ENCODE measurements at regions not wholly inside any gene's neighbourhood (a gene's known extent, or its start where the extent isn't known, plus 50 kb on each side); places are given as distances from the start of the nearest gene placed in this dataset.

DNA sequence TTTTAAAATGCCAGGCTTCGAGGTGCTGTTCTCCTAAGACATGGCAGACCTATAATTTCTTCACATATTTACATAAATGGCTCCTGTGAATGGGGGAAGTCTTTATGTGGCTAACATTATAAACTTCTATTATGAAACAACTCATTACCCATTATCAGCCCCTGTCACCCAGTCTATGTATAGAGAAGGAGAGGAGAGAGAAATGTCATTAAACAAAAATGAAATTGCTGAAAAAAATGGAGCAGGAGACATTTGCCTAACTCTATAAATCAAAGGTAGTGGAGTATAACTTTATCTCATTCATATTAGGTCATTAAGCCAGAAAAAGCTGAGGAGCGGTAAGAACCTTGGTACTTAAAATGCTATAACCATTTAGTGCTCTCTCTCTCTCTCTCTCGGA, 71.9 kb upstream of the KRR1 start:
- DNase-seq: no peak

DNA sequence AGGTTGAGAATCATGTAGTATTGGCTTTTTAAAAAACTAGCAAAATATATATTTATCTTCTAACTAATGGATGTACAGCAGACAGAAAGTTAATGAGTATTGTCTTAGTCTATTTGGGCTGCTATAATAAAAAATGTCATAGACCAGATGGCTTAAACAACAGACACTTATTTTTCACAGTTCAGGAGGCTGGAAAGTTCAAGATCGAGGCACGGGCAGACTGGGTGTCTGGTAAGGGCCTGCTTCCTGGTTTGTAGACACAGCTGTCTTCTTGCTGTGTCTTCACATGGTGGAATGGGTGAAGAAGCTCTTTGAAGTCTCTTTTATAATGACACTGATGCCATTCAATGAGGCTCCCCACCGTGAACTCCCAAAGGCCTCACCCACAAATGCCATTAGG, 70.1 kb upstream of the KRR1 start:
- no peak for DNase-seq

DNA sequence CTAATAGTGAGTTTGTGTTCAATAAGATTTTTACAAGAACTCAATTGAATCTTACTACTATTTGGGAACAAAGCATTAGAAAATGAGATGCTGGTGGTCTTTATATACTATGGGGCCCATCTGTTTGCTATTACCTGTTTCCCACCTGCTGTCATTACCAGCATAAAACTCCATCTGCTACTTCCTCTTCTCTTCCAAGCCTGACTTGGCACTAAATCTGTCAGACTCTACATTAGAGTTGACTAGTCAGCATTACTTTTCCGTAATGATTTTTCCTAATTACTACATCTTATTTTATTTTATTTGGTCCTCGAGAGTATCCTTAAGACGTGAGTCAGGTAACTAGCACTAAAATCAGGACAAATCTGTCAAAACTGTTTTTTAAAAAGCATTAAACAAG, 68.1 kb upstream of the KRR1 start:
- peak in 1 of 2 experiments; percentile 46 for DNase-seq

DNA sequence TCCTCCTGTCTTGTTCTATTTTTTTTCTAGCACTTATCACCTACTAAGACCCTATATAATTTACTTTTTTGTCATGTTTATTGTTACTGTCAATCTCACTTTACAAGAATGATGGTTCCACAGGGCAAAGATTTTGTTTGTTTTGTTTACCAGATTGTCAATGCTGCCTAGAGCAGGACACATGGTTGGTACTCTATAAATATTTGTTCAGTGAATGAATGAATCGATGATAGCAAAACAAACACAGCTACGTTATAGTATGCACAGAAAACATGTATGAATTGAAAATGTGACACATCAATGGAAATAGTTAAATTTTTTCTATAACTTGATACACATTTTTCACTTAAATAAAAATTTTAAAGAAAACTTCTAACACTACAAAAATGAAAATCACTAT, 67.1 kb upstream of the KRR1 start:
- DNase-seq: peak in 1 of 2 experiments; percentile 29

- DNase-seq: no peak
Observed at GRCh38 chr12:75577812-75578211, 66.4 kb upstream of the KRR1 start.

- no peak for DNase-seq
Observed at GRCh38 chr12:75571656-75572205, 60.3 kb upstream of the KRR1 start.

DNA sequence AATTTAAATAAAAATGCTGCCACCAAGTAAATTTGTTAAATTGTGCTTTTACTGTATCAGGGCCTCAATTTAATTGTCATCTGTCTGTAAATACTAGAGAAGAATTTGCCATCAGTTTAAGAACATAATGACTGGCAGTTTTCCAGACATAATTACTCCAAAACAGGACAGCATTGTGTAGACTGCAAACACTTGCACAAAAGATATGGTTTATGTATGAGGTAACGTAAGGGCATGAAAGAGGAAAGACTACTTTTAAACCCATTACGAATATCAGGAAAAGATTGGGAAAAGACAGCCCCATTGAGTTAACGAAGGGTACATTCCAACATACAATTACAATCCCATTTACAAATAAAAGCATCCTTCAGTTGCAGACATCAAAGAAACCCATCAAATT, 59.8 kb upstream of the KRR1 start:
- peak; percentile 49 to 77 for DNase-seq

DNA sequence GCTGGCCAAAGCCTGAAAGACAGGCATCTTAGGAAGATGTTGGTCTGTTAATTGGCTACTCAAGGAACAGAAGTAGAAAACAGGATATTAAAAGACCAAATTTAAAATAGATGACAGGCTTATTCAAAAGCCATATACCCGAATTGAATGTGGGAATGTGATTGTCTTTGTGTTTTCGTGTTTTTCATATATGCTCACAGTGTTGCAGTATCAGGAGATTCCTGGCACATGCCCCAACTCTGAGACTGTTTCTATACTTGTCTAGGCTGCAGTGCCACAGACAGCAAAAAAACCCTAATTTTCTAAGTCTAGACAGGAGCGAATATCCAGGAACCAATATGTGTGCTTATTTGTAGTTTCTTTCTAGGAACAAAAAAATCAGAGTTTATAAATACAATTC, 57.4 kb upstream of the KRR1 start:
- no peak for DNase-seq

DNA sequence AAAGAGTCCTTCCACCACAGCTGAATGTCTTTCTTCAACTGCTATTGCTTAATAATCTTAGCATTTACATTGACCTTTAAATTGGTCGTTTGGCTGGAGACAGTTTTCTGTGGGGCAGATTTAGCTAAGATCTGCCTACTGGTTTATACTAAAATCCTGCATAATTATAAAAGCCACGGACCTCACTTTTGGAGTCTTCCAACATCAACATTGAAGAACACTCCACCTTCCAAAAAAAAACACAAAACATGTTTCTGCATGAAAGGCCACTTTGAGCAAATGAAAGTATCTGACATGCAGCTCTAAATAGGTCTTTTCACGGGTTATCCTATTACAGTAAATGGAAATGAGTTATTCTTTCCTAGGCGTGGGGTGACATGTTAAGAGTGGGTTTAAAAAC, 57.0 kb upstream of the KRR1 start:
- no peak for DNase-seq

DNA sequence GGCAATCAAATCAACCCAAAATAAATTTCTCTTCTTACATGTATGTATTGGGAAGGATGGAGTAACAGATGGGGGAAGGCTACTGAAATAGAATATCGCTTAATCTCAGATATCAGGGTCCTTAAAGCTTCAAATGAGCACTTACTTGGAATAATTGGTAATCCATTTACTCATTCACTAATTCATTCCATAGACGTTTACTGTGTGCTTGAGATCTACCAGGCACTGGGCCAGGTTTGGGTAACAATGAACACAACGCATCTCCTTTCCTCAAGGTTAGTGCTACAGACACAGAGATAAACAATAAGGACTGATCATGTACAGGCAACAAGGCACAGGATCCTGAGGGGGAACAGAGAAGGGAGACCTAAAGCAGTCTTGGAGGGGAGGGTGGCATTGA, 54.4 kb upstream of the KRR1 start:
- DNase-seq: no peak

DNA sequence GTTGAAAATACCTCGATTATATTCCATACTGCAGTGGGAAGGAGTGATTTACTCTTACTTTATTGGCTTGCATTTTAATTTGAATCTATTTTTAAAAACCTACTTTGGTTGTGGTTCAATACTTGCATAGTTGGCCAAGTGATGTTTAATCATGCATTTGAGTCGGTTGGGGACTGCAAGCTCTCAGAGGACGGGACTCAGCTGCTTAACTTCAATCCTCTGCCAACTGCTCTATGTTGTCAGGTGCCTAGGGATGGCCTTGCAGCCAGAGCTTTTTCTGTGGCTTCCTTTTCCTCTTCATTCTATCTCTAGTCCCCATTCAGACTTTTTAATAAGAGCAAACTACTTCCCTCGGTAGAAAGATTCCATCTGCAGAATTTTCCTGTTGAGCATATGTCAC, 53.4 kb upstream of the KRR1 start:
- no peak for DNase-seq

GRCh38 chr12:75564398-75564797, 53.0 kb upstream of the KRR1 start:
- no peak for DNase-seq

DNA sequence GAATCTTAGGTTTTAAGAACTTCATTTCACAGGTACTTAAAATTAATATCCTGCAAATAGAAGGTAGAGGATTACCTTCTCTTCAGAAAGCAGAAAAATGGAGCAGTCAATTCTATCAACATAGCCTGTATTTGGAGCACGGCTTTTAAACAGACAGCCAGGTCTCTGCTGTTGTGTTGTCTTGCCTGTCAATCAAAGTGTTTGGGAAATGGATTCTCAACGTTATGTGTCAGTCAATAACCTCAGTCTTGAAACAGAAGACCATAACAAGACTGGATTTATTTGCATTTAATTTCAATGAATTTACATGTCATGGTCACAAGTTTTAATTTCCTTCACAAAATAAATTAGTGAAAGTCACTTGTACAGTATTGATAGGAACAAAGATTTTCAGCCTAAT, 51.9 kb upstream of the KRR1 start:
- no peak for DNase-seq

DNA sequence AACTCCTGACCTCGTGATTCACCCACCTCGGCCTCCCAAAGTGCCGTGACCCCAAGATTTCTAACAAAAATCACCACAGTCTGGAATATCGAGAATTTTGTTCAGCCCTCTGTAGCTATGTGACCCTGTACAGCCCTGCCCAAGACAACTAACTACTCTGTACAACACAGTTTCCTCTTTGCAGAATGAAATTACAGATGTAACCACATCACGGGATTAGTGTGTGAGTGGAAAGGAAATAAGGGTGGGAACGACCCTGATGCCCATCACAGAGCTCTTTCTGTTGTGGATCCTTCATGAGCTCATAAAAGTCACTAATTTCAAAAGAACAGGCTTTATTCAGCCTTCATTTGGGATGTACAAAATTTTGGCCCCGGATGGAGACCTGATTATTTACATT, 50.5 kb upstream of the KRR1 start:
- DNase-seq: no peak
